Epithelial cell of esophagus (primary cell): ENCODE measurements at regions not wholly inside any gene's neighbourhood (a gene's known extent, or its start where the extent isn't known, plus 50 kb on each side); places are given as distances from the start of the nearest gene placed in this dataset.
"Not testable (repeated sequence)": the region's sequence is repeated elsewhere in the genome, so short reads cannot be mapped to it uniquely, and the experiment has no call there.

Source experiments
- DNase-seq: peaks from one replicate; pipeline ENCODE4 v3.0.0; 2010; ENCODE audit warnings: low read depth
- H3K4me3 ChIP-seq: 2 replicates; pipeline ENCODE4 v1.5.1; 2011; ENCODE audit warnings: mild to moderate bottlenecking, low read length, control low read depth
- CTCF ChIP-seq: IDR thresholded peaks from 2 replicates; pipeline ENCODE4 v1.5.1; 2011; ENCODE audit warnings: low read depth, mild to moderate bottlenecking, low read length, control low read depth, inconsistent platforms; ENCODE audit not compliant: insufficient read depth; ENCODE audit errors: missing control alignments

DNA sequence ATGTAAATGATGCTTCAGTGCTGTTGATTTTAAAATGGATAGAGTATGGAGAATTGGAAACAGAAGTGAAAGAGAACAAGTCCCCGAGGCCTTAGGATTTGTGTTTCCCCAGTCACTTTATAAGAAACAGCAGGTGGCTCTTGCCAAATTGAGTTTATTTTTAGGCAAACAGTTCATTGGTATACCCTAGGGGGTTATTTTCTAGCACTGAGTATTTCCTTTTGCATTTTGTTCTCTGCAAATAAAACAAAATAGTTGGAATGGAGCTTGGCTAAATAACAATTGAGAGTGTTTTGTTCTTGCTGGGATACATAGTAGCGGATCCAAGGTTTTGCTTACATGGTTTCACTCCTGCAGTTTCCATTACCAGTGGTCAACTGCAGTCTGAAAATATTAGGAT lies 591.1 kb upstream of the C16orf82 start:
- H3K4me3 ChIP-seq = no peak overlapping the region
- TF ChIP-seq CTCF = no peak
- no peak for DNase-seq

DNA sequence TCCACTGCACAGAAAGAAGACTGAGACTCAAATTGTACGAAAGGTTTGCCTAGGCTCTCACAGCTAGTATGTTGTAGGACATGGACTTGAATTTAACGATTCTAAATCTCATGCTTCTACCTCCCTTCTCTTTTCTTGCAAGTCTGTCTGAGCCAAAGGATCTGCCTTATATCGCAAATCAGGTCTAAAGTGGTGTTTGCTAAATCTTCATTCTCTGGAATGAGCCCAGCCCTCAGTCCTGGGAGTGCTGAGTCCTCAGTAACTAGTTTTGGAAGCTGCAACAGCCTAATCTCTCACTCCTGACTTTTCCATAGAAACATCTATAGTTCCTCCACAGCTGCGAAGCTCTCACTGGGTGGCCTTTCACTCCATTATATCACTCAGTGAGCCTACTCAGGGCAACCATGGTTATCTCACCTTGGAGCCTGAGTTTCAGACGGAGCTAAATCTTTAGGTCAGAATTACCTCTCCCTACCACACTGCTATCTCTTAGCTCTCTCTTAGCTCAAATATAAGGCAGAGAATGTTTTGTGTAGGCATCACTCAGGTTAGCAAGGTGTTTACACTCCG lies 575.5 kb upstream of the C16orf82 start:
- no peak overlapping the region for H3K4me3 ChIP-seq
- no peak for DNase-seq
- no peak for TF ChIP-seq CTCF

- no peak for DNase-seq
- no peak for TF ChIP-seq CTCF
- H3K4me3 ChIP-seq = no peak overlapping the region
These were observed 574.8 kb upstream of the C16orf82 start for GRCh38 chr16:26491962-26492361.

- TF ChIP-seq CTCF = no peak
- H3K4me3 ChIP-seq = no peak overlapping the region
These were observed 573.0 kb upstream of the C16orf82 start for GRCh38 chr16:26493751-26494150.

DNA sequence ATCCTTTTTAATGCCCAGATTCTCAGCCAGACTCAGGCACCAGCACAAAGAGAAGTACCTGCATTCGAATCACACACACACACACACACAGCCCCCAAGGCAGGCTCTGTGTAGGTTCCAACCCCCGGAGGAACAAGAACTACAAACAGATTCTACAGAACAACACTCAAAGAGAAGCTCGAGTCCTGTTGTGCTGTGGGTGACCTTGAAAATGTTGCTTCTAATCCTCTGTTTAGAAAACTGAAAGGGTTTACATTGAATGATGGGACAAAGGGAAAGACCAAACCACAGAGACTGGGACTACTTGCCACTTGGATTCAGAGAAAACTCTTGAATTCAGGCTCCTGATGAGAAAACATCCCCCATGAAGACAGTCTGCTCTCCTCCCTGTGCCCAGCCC lies 568.8 kb upstream of the C16orf82 start:
- DNase-seq = no peak
- no peak overlapping the region for H3K4me3 ChIP-seq
- TF ChIP-seq CTCF = no peak

More at GRCh38 chr16:26493751-26494150, 573.0 kb upstream of the C16orf82 start:
- DNase-seq = no peak

- no peak overlapping the region for H3K4me3 ChIP-seq
- TF ChIP-seq CTCF = no peak
- DNase-seq = no peak
These were observed 566.4 kb upstream of the C16orf82 start for GRCh38 chr16:26500326-26500725.

DNA sequence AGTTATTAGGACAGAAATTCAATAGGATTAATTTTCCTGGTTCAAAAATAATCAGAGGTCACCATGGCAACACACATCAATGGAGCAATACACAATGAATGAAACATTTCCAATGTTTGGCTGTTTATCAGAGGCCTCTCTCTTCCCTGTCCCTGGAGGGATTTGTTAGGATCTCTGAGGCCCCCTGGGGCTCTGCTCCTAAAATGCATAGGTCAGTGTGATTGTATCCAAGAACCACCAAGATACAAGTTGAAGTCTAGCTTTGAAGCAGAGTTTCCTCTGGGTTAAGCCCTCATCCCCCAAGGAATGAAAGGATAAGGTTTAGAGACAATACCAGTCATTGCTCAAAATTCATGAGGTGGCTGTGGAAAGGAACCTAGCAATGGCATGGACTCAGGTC lies 561.2 kb upstream of the C16orf82 start:
- TF ChIP-seq CTCF = no peak
- H3K4me3 ChIP-seq = no peak overlapping the region
- DNase-seq = no peak

GRCh38 chr16:26508946-26509345 lies 557.8 kb upstream of the C16orf82 start:
- not testable (repeated sequence) for H3K4me3 ChIP-seq, DNase-seq
